ENCODE measurements at regions not wholly inside any gene's neighbourhood (a gene's known extent, or its start where the extent isn't known, plus 50 kb on each side); places are given as distances from the start of the nearest gene placed in this dataset.
A peak's percentile ranks its signal among the peaks of the same experiment; 100 is the strongest.

GRCh38 chr7:101719123-101719470 lies 90.0 kb upstream of the MYL10 start:
- Histone ChIP-seq H3K4me2 (ENCODE audit: insufficient read depth in 1 of 2, low read depth in 2 of 2, low read length in 2 of 2) (no peak overlapping the region), H2AK5ac (ENCODE audit: low read depth, low read length) (no peak overlapping the region), H3K4ac (replicated peaks; ENCODE audit: insufficient read length, low read depth, low read length) (no peak overlapping the region), H3K9me3 (ENCODE audit: insufficient read depth in 2 of 2, low read depth in 1 of 2, low read length in 1 of 2) (peaks cover 2 to 3% of the 10 kb centered on the region in 2 experiments; a peak in 2 of 4 replicates), H4K5ac (ENCODE audit: insufficient read length, low read depth, low read length) (no peak overlapping the region), H4K20me1 (replicated peaks in 1 of 2; ENCODE audit: control insufficient read depth in 1 of 2, insufficient read depth in 2 of 2, low read length in 2 of 2) (no peaks in the 10 kb centered on the region), H3K23ac (ENCODE audit: insufficient read length) (no peak overlapping the region), H2BK5ac (ENCODE audit: low read depth, low read length) (no peak overlapping the region), H3K4me3 (ENCODE audit: extremely low read depth in 1 of 4, insufficient read depth in 2 of 4, low read depth in 3 of 4, low read length in 4 of 4) (no peak overlapping the region), H3K79me2 (ENCODE audit: control insufficient read depth in 1 of 2, insufficient read depth in 2 of 2, low read length in 2 of 2) (no peaks in the 10 kb centered on the region), H3K18ac (ENCODE audit: extremely low read depth, low read length) (no peak overlapping the region), H2BK120ac (replicated peaks; ENCODE audit: low read depth, low read length) (no peak overlapping the region), H2BK12ac (ENCODE audit: low read depth, low read length) (no peak overlapping the region), H3K9ac (replicated peaks in 1 of 4; ENCODE audit: extremely low read depth in 1 of 4, low read depth in 3 of 4, low read length in 3 of 4) (no peak overlapping the region), H4K8ac (ENCODE audit: extremely low read depth, insufficient read depth, low read length) (no peak overlapping the region), H3K27me3 (replicated peaks in 1 of 4; ENCODE audit: control insufficient read depth in 3 of 4, extremely low read depth in 1 of 4, insufficient read depth in 3 of 4, low read length in 3 of 4) (no peaks in the 10 kb centered on the region), H3K79me1 (ENCODE audit: low read depth, low read length) (no peaks in the 10 kb centered on the region), H2BK15ac (ENCODE audit: low read length) (no peak overlapping the region), H3K27ac (ENCODE audit: low read depth, low read length) (no peak overlapping the region), H2AFZ (ENCODE audit: low read length) (0 out of 2 replicates have a peak overlapping the region, but pooled peaks have one; percentile 7), H3K14ac (ENCODE audit: insufficient read length) (no peak overlapping the region), H3K23me2 (ENCODE audit: low read depth, low read length) (no peaks in the 10 kb centered on the region; the same call in 1 of the 2 replicates), H4K91ac (replicated peaks; ENCODE audit: insufficient read length, low read length) (no peak overlapping the region), H3K36me3 (ENCODE audit: control insufficient read depth in 2 of 4, insufficient read depth in 4 of 4, low read length in 3 of 4) (no peaks in the 10 kb centered on the region), H3K4me1 (replicated peaks in 1 of 4; ENCODE audit: control insufficient read depth in 3 of 4, insufficient read depth in 4 of 4, low read length in 3 of 4) (peaks cover 0 to 2% (median 0%) of the 10 kb centered on the region in 4 experiments; a peak in 1 of 7 replicates), H2BK20ac (ENCODE audit: low read length) (no peak overlapping the region), H3K56ac (replicated peaks; ENCODE audit: insufficient read length, low read depth, low read length) (no peak overlapping the region)
- FAIRE-seq (no peak), DNase-seq (ENCODE audit: low read depth in 1 of 2, low spot score in 2 of 2) (no peak)
- WGBS, 2 experiments (ENCODE audit: extremely low coverage in 1 of 2, insufficient coverage in 1 of 2, insufficient read length in 1 of 2, insufficient replicate concordance in 2 of 2, low coverage in 1 of 2, low lambda C conversion rate in 2 of 2, missing lambda C conversion rate in 1 of 2) = 88% methylated on average over 8 of the region's 9 CpGs; no CpG with 5 or more reads in 1 of the 2 experiments
- ChIA-PET CTCF (ENCODE audit: partially characterized antibody) (interaction anchor here (1.2 kb wide), 2 partner anchors 16 to 35 kb away, joined by 3 read pairs; no protein-coding TSS in a partner anchor), POLR2A (ENCODE audit: partially characterized antibody) (interaction anchor here (0.8 to 1.2 kb wide), 2 partner anchors 10 to 181 kb away, joined by 3 read pairs; no protein-coding TSS in a partner anchor)
- TF ChIP-seq HDAC2 (IDR thresholded peaks at IDR 0.05; ENCODE audit: borderline replicate concordance in 1 of 2, low read depth in 2 of 2, low read length in 2 of 2) (no peak), USF2 (IDR thresholded peaks at IDR 0.05; ENCODE audit: low read length) (no peak), RNF2 (IDR thresholded peaks at IDR 0.05; ENCODE audit: borderline replicate concordance, low read depth, low read length, missing control alignments, poor library complexity, severe bottlenecking) (no peak), ATF2 (IDR thresholded peaks at IDR 0.05; ENCODE audit: low read length) (no peak), EGR1 (IDR thresholded peaks at IDR 0.05; ENCODE audit: borderline replicate concordance, low read depth, low read length) (no peak), POLR2A (IDR thresholded peaks at IDR 0.05; ENCODE audit: control extremely low read depth in 1 of 2, low read depth in 2 of 2, low read length in 2 of 2) (no peak), BRCA1 (IDR thresholded peaks at IDR 0.05; ENCODE audit: low read depth, low read length) (no peak), SIRT6 (IDR thresholded peaks at IDR 0.05; ENCODE audit: low read length) (no peak), CREB1 (IDR thresholded peaks at IDR 0.05) (no peak), KDM4A (IDR thresholded peaks at IDR 0.05; ENCODE audit: low read depth, low read length, severe bottlenecking) (no peak), GTF2F1 (IDR thresholded peaks at IDR 0.05; ENCODE audit: borderline replicate concordance, low read depth, low read length) (no peak), TCF12 (IDR thresholded peaks at IDR 0.05; ENCODE audit: low read depth, low read length) (no peak)
